Fibroblast of mammary gland (primary cell): ENCODE measurements at regions not wholly inside any gene's neighbourhood (a gene's known extent, or its start where the extent isn't known, plus 50 kb on each side); places are given as distances from the start of the nearest gene placed in this dataset.

Experiments used
- DNase-seq: peaks from one replicate; pipeline ENCODE4 v3.0.0-alpha.2; 2010; ENCODE audit warnings: low read depth
- H3K4me3 ChIP-seq: 2 replicates; pipeline ENCODE4 v1.5.1; 2011; ENCODE audit warnings: low read depth, mild to moderate bottlenecking, low read length, moderate library complexity; ENCODE audit not compliant: control insufficient read depth
- TF ChIP-seq, protein P1 (sequence below): conservative IDR thresholded peaks from 2 replicates; pipeline ENCODE4 v1.5.1; 2011; ENCODE audit warnings: low read depth, low read length, inconsistent platforms; ENCODE audit not compliant: control insufficient read depth, insufficient read depth

DNA sequence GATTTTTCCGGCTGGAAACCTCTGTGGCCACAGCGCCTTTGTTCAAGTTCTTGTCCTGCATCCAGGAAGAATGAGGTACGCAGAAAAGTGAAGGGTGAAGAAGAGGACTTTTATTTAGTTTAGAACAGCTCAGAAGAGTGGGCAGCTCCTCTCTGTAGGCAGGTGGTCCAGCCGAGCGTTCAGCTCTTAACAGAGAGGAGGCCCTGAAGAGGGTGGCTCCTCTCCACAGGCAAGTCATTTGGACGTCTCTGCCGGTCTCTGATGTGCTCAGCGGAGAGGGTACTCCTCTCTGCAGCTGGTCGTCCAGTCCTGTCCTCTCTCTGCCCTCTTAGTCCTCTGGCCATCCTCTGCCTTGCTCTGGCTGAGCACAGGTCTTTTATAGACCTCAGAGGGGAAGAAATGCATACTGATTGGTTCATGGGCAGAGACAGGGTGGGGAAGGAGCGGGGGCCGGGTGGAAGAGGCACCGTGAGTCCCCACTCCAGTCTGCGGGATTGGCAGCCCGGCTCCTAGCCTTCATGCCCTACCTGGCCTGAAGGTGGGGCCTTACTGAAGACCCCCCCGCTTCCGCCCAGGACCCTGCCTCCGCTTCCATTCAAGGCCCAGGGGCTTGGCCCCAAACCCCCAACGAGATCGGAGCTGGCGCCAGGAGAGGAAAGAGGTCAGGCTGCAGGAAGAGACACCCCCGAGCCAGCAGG is 70.0 kb upstream of the NKD1 start:
- no peak overlapping the region for H3K4me3 ChIP-seq
- TF ChIP-seq, protein P1, sequence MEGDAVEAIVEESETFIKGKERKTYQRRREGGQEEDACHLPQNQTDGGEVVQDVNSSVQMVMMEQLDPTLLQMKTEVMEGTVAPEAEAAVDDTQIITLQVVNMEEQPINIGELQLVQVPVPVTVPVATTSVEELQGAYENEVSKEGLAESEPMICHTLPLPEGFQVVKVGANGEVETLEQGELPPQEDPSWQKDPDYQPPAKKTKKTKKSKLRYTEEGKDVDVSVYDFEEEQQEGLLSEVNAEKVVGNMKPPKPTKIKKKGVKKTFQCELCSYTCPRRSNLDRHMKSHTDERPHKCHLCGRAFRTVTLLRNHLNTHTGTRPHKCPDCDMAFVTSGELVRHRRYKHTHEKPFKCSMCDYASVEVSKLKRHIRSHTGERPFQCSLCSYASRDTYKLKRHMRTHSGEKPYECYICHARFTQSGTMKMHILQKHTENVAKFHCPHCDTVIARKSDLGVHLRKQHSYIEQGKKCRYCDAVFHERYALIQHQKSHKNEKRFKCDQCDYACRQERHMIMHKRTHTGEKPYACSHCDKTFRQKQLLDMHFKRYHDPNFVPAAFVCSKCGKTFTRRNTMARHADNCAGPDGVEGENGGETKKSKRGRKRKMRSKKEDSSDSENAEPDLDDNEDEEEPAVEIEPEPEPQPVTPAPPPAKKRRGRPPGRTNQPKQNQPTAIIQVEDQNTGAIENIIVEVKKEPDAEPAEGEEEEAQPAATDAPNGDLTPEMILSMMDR: no peak
- DNase-seq: no peak

- TF ChIP-seq, protein P1: no peak
- no peak overlapping the region for H3K4me3 ChIP-seq
- no peak for DNase-seq
These were observed 71.5 kb upstream of the NKD1 start for GRCh38 chr16:50476486-50477255.

- TF ChIP-seq, protein P1: no peak
These were observed 73.0 kb upstream of the NKD1 start for GRCh38 chr16:50475170-50475569.

DNA sequence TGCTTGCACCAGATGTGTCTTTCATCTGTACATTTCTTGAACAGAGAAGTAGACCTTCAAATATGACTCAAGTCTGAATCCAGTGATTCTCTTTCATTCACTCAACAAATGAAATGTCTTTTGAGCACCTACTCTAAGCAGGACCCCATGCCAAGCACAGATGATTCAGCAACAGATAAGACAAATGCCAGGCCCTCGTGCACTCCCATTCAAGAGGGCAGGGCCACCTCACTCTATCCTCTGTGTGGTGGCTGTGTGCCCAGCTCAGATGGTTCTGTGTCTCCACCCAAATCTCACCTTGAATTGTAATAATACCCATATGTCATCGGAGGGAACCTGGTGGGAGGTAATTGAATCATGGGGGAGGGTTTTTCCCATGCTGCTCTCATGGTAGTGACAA is 74.1 kb upstream of the NKD1 start:
- TF ChIP-seq, protein P1: no peak
- H3K4me3 ChIP-seq: no peak overlapping the region
- DNase-seq: no peak

More at GRCh38 chr16:50475170-50475569, 73.0 kb upstream of the NKD1 start:
- no peak overlapping the region for H3K4me3 ChIP-seq
- no peak for DNase-seq

DNA sequence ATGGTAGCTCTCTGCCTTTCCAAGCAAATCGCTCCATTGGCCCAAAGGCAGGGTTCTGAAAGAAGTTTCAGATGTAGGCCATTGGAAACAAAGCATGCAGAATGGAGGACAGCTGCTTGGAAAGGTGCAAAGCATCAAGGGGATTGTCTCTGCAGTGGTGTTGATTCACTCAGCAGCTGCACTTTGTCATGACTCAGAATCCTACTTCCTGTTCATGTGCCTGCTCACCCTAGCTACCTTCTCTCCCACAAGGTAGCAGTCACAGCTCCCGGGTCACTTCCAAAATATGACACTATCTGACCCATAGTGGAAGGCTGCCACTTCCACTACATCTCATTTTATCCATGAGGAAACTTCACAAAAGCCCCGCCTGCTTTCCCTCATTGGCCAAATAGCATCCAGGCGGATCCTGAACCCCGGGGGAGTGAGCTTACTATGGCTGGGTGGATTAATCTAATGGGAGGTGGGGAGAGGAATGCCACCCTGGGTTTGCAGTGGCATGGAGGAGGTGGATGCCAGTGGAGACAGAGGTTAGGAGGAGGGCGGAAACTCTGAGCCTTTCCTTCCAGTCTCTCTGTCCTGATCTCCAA is 74.7 kb upstream of the NKD1 start:
- no peak overlapping the region for H3K4me3 ChIP-seq
- TF ChIP-seq, protein P1: no peak
- no peak for DNase-seq

DNA sequence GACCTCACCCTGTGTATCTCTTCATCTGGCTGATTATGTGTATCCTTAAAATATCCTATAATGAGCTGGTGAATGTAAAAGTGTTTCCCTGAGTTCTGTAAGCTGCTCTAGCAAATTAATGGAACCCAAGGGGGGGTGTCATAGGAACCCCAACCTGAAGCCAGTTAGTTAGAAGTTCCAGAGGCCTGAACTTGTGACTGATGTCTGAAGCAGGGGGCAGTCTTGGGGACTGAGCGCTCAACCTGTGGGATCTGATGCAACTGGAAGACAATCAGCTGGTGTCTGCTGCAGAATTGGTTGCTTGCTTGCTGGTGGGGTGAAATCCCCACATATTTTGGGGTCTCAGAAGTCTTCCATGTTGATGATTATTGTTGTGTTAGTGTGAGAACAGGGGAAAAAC is 75.7 kb upstream of the NKD1 start:
- DNase-seq: no peak
- TF ChIP-seq, protein P1: no peak
- H3K4me3 ChIP-seq: no peak overlapping the region
